BLaER1 treated with 17β-estradiol and CSF1 and Interleukin-3, amounts not matched to agents 10 nM and 100 nM (cell line): ENCODE measurements at regions not wholly inside any gene's neighbourhood (a gene's known extent, or its start where the extent isn't known, plus 50 kb on each side); places are given as distances from the start of the nearest gene placed in this dataset.

Experiments used
- H3K27ac ChIP-seq, 11 experiments: shearing (Covaris generic); formaldehyde crosslinking; 2 replicates each; pipeline ENCODE4 v1.8.1; 2022
- H3K27me3 ChIP-seq, 11 experiments: shearing (Covaris generic); formaldehyde crosslinking; 2 replicates each; pipeline ENCODE4 v1.8.1; 2022
- H3K36me3 ChIP-seq, 11 experiments: shearing (Covaris generic); formaldehyde crosslinking; 2 replicates each; pipeline ENCODE4 v1.8.1; 2022
- H3K4me1 ChIP-seq, 10 experiments: shearing (Covaris generic); formaldehyde crosslinking; 2 replicates each; pipeline ENCODE4 v1.8.1; 2022
- H3K4me2 ChIP-seq, 11 experiments: shearing (Covaris generic); formaldehyde crosslinking; 2 replicates each; pipeline ENCODE4 v1.8.1; 2022
- H3K4me3 ChIP-seq, 10 experiments: shearing (Covaris generic); formaldehyde crosslinking; 2 replicates each; pipeline ENCODE4 v1.8.1; 2022
- H3K9ac ChIP-seq, 11 experiments: shearing (Covaris generic); formaldehyde crosslinking; 2 replicates each; pipeline ENCODE4 v1.8.1; 2022
- H3K9me3 ChIP-seq, 11 experiments: shearing (Covaris generic); formaldehyde crosslinking; replicated peaks in 1 of 11; 2 replicates each; pipeline ENCODE4 v1.8.1; 2022
- H4K20me1 ChIP-seq, 11 experiments: shearing (Covaris generic); formaldehyde crosslinking; 2 replicates each; pipeline ENCODE4 v1.8.1; 2022
- Cebpa-rat ChIP-seq, 11 experiments: shearing (Covaris generic); IDR thresholded peaks; 2 replicates each; pipeline ENCODE4 v1.8.1; 2022

DNA sequence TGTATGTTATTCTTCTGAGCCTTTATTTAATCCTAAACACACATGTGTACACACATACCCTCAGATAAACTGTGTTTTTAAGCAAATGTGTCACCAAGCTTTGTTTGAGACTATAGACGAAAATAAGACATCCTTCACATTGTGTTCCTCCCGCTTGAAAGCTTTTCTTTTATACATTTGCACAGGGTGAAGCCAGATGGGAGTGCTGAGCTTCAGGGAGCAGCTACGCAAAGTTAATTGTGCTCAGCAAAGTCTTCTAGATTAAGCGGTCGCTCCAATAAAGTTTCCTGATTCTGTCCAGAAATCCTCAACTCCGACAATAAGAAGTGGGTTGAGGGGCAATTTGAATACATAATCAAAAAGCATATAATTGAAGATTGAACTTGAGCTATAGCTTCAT lies 117.2 kb upstream of the ARGLU1 start:
- Histone ChIP-seq H3K4me2 (peak overlapping the region; percentile 81 to 96 (median 90)), H3K9me3 (peaks cover 7 to 33% (median 25%) of the 10 kb centered on the region in 11 experiments; a peak in 21 of 22 replicates), H3K4me3 (peak overlapping the region in 9 of 10 experiments; percentile 39 to 59 (median 56); a peak in 16 of 20 replicates), H4K20me1 (no peaks in the 10 kb centered on the region), H3K36me3 (peaks cover 0 to 5% (median 0%) of the 10 kb centered on the region in 11 experiments; a peak in 1 of 22 replicates), H3K27me3 (no peaks in the 10 kb centered on the region), H3K9ac (peak overlapping the region in 8 of 11 experiments; percentile 74 to 86 (median 82); a peak in 17 of 22 replicates), H3K4me1 (peaks cover 71 to 86% (median 82%) of the 10 kb centered on the region in 10 experiments), H3K27ac (peak overlapping the region; percentile 11 to 97 (median 91); a peak in 19 of 22 replicates)
- no peak for TF ChIP-seq Cebpa-rat (IDR thresholded peaks at IDR 0.05)

DNA sequence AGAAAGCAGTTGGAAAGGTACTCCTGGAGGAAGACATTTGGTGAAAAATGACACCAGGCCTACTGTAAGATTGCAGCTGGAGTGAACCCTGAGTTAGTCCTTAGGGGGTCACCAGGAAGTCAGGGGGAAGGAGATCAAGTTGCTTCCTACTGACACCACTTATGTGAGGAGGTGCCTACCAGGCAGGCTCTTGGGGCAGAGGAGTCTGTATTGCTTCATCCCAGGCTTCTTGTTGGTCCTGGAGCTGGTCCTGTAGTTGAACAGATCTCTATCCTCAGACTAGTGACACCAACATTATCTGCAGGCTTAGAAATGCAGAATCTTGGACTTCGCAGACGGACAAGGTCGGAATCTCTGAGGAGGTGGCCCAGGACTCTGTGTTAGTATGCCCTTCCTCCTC lies 116.0 kb upstream of the ARGLU1 start:
- peak overlapping the region; percentile 39 to 59 (median 56) for H3K4me3 ChIP-seq
- H3K27ac ChIP-seq: peak overlapping the region; percentile 61 to 97 (median 91); a peak in 21 of 22 replicates
- H4K20me1 ChIP-seq: no peaks in the 10 kb centered on the region
- peak in 6 of 11 experiments; percentile 18 to 95 (median 80); a peak in 10 of 22 replicates for TF ChIP-seq Cebpa-rat (IDR thresholded peaks at IDR 0.05)
- H3K9me3 ChIP-seq: peaks cover 7 to 21% (median 14%) of the 10 kb centered on the region in 11 experiments; a peak in 21 of 22 replicates
- no peaks in the 10 kb centered on the region; a peak in 1 of 22 replicates for H3K36me3 ChIP-seq
- H3K4me2 ChIP-seq: peak overlapping the region; percentile 81 to 96 (median 90)
- H3K9ac ChIP-seq: peak overlapping the region; percentile 63 to 86 (median 80); a peak in 21 of 22 replicates
- no peaks in the 10 kb centered on the region for H3K27me3 ChIP-seq
- peaks cover 83 to 97% (median 93%) of the 10 kb centered on the region in 10 experiments for H3K4me1 ChIP-seq

DNA sequence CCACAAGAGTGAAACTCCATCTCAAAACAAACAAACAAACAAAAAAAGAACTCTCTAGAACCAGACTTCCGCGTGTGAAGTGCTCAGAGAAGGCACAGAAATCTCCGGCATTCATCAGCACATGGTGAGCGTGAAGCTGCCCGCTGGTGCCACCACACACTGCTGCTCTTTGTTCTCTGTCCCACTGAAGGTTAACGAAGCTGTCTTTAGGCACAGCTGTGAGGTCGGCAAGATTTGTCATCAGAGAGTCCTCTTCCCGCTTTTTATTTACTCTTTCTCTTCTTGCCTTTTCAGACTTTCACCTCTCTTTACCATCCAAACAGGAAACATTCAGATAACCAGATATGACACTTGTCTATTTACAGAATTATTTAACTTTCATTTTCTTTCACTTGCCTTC lies 115.2 kb upstream of the ARGLU1 start:
- Histone ChIP-seq H3K27me3 (no peaks in the 10 kb centered on the region), H3K36me3 (no peaks in the 10 kb centered on the region; a peak in 1 of 22 replicates), H3K4me3 (peak overlapping the region; percentile 39 to 59 (median 56)), H3K4me1 (peaks cover 83 to 95% (median 92%) of the 10 kb centered on the region in 10 experiments), H3K9ac (peak overlapping the region; percentile 63 to 86 (median 80); a peak in 21 of 22 replicates), H3K4me2 (peak overlapping the region; percentile 81 to 96 (median 90)), H4K20me1 (no peaks in the 10 kb centered on the region), H3K27ac (peak overlapping the region; percentile 61 to 97 (median 91); a peak in 21 of 22 replicates), H3K9me3 (peaks cover 1 to 13% (median 6%) of the 10 kb centered on the region in 11 experiments; a peak in 17 of 22 replicates)
- TF ChIP-seq Cebpa-rat (IDR thresholded peaks at IDR 0.05): no peak

DNA sequence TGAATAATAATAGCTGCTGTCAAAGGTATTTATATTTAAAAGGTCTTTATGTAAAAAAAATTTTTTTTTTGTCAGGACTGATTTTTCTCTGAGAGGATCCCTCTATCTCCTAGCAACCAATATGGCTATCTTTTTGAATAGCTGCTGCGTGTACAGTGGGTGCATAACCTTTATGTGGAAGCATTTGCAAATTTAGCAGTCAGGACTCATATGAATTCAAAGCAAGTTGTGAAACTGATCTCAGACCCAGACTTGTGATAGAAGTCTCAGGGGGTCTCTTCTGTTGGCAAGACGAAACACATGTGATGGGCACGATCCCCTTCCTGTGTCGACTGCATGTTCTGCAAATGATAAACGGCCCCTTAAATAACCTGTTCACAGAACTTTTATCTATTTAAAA lies 114.1 kb upstream of the ARGLU1 start:
- TF ChIP-seq Cebpa-rat (IDR thresholded peaks at IDR 0.05): peak in 3 of 11 experiments; percentile 40 to 62 (median 48); a peak in 3 of 22 replicates
- Histone ChIP-seq H3K4me2 (peak overlapping the region; percentile 81 to 96 (median 90)), H3K36me3 (no peaks in the 10 kb centered on the region), H3K4me3 (peak overlapping the region in 6 of 10 experiments; percentile 2 to 56 (median 38); a peak in 7 of 20 replicates), H3K27ac (peak overlapping the region in 9 of 11 experiments; percentile 77 to 97 (median 93); a peak in 18 of 22 replicates), H3K9ac (peak overlapping the region in 8 of 11 experiments; percentile 6 to 85 (median 80); a peak in 14 of 22 replicates), H3K9me3 (peaks cover 0 to 4% (median 0%) of the 10 kb centered on the region in 11 experiments; a peak in 3 of 22 replicates), H4K20me1 (no peaks in the 10 kb centered on the region), H3K4me1 (peaks cover 73 to 87% (median 84%) of the 10 kb centered on the region in 10 experiments), H3K27me3 (no peaks in the 10 kb centered on the region)

DNA sequence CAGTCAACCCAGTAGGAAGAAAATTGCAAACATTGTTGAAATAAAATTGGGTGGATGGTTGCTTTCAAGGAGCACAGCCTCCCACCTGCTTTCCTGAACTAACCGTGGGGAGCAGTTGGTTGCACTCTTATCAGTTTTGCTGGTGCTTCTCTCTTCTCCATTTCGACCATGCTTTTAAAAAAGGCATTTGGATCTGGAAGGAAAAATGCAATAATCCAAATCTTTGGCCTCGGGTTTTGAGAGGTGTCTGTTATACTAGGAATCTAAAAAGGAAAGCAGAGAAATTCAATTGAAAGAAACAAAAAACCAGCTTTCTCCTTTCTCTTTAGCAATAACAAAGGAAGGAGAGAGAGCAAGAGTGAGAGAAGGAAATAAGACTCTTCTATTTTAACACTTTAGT lies 113.6 kb upstream of the ARGLU1 start:
- TF ChIP-seq Cebpa-rat (IDR thresholded peaks at IDR 0.05): no peak
- peak overlapping the region in 10 of 11 experiments; percentile 4 to 85 (median 73); a peak in 18 of 22 replicates for H3K9ac ChIP-seq
- peak overlapping the region in 8 of 10 experiments; percentile 1 to 56 (median 32); a peak in 11 of 20 replicates for H3K4me3 ChIP-seq
- no peaks in the 10 kb centered on the region for H3K36me3 ChIP-seq
- H3K9me3 ChIP-seq: peaks cover 0 to 4% (median 0%) of the 10 kb centered on the region in 11 experiments; a peak in 1 of 22 replicates
- H3K4me1 ChIP-seq: peaks cover 68 to 83% (median 80%) of the 10 kb centered on the region in 10 experiments
- H3K4me2 ChIP-seq: peak overlapping the region; percentile 81 to 96 (median 90)
- H4K20me1 ChIP-seq: no peaks in the 10 kb centered on the region
- H3K27me3 ChIP-seq: no peaks in the 10 kb centered on the region
- peak overlapping the region in 10 of 11 experiments; percentile 7 to 97 (median 92); a peak in 18 of 22 replicates for H3K27ac ChIP-seq

DNA sequence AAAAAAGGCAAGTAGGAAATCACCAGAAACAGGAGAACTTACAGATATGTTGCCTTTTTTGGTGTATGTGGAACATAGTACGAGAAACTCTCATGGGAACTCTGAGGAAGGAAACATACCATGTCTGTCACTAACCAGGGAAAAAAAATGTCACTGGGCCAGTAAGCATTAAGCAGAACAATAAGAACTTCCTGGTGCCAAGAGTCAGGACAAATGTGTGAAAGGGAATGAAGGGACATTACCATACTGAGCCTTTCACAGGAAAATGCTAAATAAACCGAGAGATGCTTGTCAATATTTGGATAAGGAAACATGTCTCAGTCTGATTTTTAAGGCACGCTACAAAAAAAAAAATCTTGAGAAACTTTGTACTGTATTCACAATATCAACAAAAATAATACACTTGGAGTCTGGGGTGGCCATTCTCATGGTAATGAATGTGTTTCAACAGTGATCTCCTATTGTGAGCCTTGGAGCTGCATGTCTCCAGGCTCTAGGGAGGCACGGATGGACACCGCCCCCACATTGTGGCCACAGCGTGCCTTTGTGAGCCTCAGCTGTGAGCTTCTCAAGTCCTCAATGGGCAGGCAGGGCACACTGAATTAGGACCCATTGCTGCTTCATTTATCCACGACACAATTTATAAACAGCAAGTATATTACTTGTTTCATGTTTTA lies 113.0 kb upstream of the ARGLU1 start:
- no peak for TF ChIP-seq Cebpa-rat (IDR thresholded peaks at IDR 0.05)
- H3K36me3 ChIP-seq: no peaks in the 10 kb centered on the region; a peak in 1 of 22 replicates
- no peaks in the 10 kb centered on the region for H3K27me3 ChIP-seq
- peaks cover 0 to 10% (median 4%) of the 10 kb centered on the region in 11 experiments; a peak in 8 of 22 replicates for H3K9me3 ChIP-seq
- H3K9ac ChIP-seq: peak overlapping the region in 10 of 11 experiments; percentile 4 to 85 (median 73); a peak in 18 of 22 replicates
- H3K4me3 ChIP-seq: peak overlapping the region in 9 of 10 experiments; percentile 1 to 56 (median 31); a peak in 15 of 20 replicates
- H3K4me2 ChIP-seq: peak overlapping the region; percentile 81 to 96 (median 90)
- no peaks in the 10 kb centered on the region for H4K20me1 ChIP-seq
- H3K4me1 ChIP-seq: peaks cover 62 to 77% (median 74%) of the 10 kb centered on the region in 10 experiments
- H3K27ac ChIP-seq: peak overlapping the region; percentile 5 to 97 (median 91); a peak in 20 of 22 replicates

DNA sequence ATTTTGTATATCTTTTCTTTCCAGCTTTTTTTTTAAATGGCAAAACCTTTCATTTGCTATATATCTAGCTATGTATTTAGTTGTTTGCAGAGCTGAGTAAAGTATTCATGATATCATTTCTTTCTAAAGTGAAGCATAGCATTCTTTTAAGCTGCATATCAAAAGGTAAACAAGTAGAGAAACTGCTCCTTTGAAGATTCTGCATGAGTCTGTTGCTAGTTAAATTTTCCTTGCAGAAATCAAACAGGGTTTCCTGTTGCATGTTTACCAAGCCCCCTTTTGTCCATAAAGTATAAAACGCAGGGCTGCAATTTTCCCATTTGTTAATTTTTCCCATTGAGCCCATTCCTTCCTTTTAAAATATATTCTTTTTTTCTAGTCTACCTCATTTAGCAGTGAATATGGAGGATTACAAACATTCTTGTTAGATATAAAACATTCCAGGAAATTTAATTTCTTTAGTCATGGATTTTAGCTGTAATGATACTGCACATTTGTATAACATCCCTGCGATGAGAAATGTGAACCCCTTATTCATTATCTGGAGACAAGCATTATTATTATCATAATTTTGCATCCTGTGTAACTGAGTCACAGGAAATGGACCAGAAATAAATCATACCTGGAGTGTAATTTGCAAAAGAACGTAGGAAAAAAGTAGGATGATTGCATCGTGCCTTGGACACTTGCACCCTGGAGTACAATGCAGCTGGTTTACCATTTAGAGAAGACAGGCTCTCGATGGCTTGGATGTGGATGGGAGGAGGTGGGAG lies 110.9 kb upstream of the ARGLU1 start:
- Histone ChIP-seq H3K27ac (peak overlapping the region in 5 of 11 experiments; percentile 91 to 97 (median 94); a peak in 6 of 22 replicates), H3K9me3 (peaks cover 0 to 14% (median 5%) of the 10 kb centered on the region in 11 experiments; a peak in 9 of 22 replicates), H3K4me2 (peak overlapping the region in 9 of 11 experiments; percentile 81 to 93 (median 87); a peak in 18 of 22 replicates), H3K4me3 (no peak overlapping the region), H4K20me1 (no peaks in the 10 kb centered on the region), H3K4me1 (peaks cover 42 to 61% (median 56%) of the 10 kb centered on the region in 10 experiments), H3K9ac (peak overlapping the region in 1 of 11 experiments; percentile 84; a peak in 1 of 22 replicates), H3K27me3 (no peaks in the 10 kb centered on the region), H3K36me3 (no peaks in the 10 kb centered on the region; a peak in 1 of 22 replicates)
- no peak for TF ChIP-seq Cebpa-rat (IDR thresholded peaks at IDR 0.05)

DNA sequence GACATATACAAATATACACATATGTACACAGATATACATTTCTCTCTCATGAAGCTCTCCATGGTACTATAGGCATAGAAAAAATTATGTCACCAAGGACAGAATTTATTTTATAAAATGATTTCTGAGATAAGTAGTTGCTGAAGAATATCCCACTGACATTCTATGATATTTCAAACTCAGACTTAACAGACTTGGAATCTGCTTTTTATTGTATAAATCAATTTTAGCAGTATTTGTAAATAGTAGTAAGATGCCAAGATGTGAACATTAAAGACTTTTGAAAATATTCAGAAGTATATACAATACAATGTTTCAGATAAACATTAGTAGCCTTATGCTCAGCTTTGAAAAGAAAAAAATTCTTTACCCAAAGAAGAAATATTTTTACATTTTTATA lies 107.4 kb upstream of the ARGLU1 start:
- peaks cover 7 to 27% (median 21%) of the 10 kb centered on the region in 10 experiments for H3K4me1 ChIP-seq
- H3K9ac ChIP-seq: no peak overlapping the region
- H3K36me3 ChIP-seq: no peaks in the 10 kb centered on the region; a peak in 2 of 22 replicates
- peaks cover 0 to 22% (median 7%) of the 10 kb centered on the region in 11 experiments; a peak in 10 of 22 replicates for H3K9me3 ChIP-seq
- H3K4me3 ChIP-seq: no peak overlapping the region
- no peak for TF ChIP-seq Cebpa-rat (IDR thresholded peaks at IDR 0.05)
- H4K20me1 ChIP-seq: no peaks in the 10 kb centered on the region
- no peak overlapping the region for H3K27ac ChIP-seq
- H3K4me2 ChIP-seq: no peak overlapping the region
- no peaks in the 10 kb centered on the region for H3K27me3 ChIP-seq
